ENCODE measurements at regions not wholly inside any gene's neighbourhood (a gene's known extent, or its start where the extent isn't known, plus 50 kb on each side); places are given as distances from the start of the nearest gene placed in this dataset.

DNA sequence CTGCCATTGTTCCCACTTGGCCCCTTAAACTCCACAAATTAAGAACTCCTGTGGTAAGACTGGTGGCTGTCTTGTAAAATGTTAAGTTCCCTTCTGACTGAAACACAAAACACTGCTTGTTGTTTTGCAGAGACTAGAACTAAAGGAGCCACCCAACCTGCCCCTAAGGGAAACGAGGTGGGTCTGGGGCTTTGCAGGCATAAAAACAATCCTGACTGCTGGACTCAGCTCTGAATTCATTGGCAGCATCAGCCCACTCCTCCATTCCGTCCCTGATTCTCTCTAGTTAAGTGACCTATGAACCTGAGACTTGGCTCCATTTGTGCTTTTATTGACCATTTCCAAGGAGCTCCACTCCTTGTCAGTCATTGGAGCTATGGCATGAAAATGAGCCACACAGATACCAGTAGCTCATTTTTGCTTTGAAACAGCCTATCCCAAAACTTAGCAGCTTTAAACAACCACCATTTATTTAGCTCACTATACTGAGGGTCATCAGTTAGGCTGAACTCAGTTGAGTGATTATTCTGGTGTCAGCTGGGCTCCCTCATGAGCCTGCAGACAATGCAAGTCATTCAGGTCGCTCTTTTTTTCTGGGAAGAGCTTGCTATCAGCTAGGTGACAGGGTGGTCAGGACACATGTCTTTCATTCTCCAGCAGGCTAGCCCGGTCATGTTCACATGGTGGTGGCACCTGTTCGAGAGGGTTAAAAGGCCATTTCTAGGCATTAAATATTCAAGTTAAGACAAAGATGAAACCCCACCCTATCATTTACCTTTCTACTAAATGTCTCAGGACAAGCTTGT is 175.1 kb upstream of the CTNNB1 start (continued):
- TF ChIP-seq, protein P1, sequence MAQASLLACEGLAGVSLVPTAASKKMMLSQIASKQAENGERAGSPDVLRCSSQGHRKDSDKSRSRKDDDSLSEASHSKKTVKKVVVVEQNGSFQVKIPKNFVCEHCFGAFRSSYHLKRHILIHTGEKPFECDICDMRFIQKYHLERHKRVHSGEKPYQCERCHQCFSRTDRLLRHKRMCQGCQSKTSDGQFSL (CRISPR knock-in tag; IDR thresholded peaks at IDR 0.05), result no peak
- TF ChIP-seq, protein P1 (tag; IDR thresholded peaks at IDR 0.05), result no peak
- TF ChIP-seq HDAC6 (IDR thresholded peaks at IDR 0.05; ENCODE audit: low read depth, low read length) (no peak), PPARD (CRISPR knock-in tag; IDR thresholded peaks at IDR 0.05) (no peak), ZKSCAN8 (CRISPR knock-in tag; IDR thresholded peaks at IDR 0.05) (no peak), COPS2 (conservative IDR thresholded peaks at IDR 0.05) (no peak), BACH1 (tag; IDR thresholded peaks at IDR 0.05) (no peak), MAFG (tag; conservative IDR thresholded peaks at IDR 0.05) (peak; percentile 79), NR4A1 (CRISPR knock-in tag; IDR thresholded peaks at IDR 0.05) (no peak), NR4A1 (tag; IDR thresholded peaks at IDR 0.05) (peak; percentile 75; the same call in 1 of the 2 replicates), ZNF253 (CRISPR knock-in tag; conservative IDR thresholded peaks at IDR 0.05) (no peak), FOXK1 (CRISPR knock-in tag; IDR thresholded peaks at IDR 0.05; ENCODE audit: borderline replicate concordance) (no peak), ZBTB1 (CRISPR knock-in tag; IDR thresholded peaks at IDR 0.05; ENCODE audit: borderline replicate concordance, low read depth) (no peak), C11orf30 (IDR thresholded peaks at IDR 0.05; ENCODE audit: low read depth) (peak; percentile 75), TGIF2 (CRISPR knock-in tag; IDR thresholded peaks at IDR 0.05) (no peak), TARDBP (IDR thresholded peaks at IDR 0.05) (no peak), ESRRB (CRISPR knock-in tag; IDR thresholded peaks at IDR 0.05; ENCODE audit: borderline replicate concordance) (no peak)
- TF ChIP-seq, protein P2, sequence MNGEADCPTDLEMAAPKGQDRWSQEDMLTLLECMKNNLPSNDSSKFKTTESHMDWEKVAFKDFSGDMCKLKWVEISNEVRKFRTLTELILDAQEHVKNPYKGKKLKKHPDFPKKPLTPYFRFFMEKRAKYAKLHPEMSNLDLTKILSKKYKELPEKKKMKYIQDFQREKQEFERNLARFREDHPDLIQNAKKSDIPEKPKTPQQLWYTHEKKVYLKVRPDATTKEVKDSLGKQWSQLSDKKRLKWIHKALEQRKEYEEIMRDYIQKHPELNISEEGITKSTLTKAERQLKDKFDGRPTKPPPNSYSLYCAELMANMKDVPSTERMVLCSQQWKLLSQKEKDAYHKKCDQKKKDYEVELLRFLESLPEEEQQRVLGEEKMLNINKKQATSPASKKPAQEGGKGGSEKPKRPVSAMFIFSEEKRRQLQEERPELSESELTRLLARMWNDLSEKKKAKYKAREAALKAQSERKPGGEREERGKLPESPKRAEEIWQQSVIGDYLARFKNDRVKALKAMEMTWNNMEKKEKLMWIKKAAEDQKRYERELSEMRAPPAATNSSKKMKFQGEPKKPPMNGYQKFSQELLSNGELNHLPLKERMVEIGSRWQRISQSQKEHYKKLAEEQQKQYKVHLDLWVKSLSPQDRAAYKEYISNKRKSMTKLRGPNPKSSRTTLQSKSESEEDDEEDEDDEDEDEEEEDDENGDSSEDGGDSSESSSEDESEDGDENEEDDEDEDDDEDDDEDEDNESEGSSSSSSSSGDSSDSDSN (IDR thresholded peaks at IDR 0.05; ENCODE audit: borderline replicate concordance in 1 of 2, low read depth in 2 of 2, low read length in 2 of 2), result no peak
- TF ChIP-seq, protein P3, sequence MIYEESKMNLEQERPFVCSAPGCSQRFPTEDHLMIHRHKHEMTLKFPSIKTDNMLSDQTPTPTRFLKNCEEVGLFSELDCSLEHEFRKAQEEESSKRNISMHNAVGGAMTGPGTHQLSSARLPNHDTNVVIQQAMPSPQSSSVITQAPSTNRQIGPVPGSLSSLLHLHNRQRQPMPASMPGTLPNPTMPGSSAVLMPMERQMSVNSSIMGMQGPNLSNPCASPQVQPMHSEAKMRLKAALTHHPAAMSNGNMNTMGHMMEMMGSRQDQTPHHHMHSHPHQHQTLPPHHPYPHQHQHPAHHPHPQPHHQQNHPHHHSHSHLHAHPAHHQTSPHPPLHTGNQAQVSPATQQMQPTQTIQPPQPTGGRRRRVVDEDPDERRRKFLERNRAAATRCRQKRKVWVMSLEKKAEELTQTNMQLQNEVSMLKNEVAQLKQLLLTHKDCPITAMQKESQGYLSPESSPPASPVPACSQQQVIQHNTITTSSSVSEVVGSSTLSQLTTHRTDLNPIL (CRISPR knock-in tag; IDR thresholded peaks at IDR 0.05), result no peak
- TF ChIP-seq, protein P4, sequence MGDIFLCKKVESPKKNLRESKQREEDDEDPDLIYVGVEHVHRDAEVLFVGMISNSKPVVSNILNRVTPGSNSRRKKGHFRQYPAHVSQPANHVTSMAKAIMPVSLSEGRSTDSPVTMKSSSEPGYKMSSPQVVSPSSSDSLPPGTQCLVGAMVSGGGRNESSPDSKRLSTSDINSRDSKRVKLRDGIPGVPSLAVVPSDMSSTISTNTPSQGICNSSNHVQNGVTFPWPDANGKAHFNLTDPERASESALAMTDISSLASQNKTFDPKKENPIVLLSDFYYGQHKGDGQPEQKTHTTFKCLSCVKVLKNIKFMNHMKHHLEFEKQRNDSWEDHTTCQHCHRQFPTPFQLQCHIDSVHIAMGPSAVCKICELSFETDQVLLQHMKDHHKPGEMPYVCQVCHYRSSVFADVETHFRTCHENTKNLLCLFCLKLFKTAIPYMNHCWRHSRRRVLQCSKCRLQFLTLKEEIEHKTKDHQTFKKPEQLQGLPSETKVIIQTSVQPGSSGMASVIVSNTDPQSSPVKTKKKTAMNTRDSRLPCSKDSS (IDR thresholded peaks at IDR 0.05; ENCODE audit: low read depth, partially characterized antibody), result no peak
- TF ChIP-seq, protein P5, sequence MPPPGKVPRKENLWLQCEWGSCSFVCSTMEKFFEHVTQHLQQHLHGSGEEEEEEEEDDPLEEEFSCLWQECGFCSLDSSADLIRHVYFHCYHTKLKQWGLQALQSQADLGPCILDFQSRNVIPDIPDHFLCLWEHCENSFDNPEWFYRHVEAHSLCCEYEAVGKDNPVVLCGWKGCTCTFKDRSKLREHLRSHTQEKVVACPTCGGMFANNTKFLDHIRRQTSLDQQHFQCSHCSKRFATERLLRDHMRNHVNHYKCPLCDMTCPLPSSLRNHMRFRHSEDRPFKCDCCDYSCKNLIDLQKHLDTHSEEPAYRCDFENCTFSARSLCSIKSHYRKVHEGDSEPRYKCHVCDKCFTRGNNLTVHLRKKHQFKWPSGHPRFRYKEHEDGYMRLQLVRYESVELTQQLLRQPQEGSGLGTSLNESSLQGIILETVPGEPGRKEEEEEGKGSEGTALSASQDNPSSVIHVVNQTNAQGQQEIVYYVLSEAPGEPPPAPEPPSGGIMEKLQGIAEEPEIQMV (tag; conservative IDR thresholded peaks at IDR 0.05; ENCODE audit: low read depth), result no peak
